GM13976 (cell line): ENCODE measurements at regions not wholly inside any gene's neighbourhood (a gene's known extent, or its start where the extent isn't known, plus 50 kb on each side); places are given as distances from the start of the nearest gene placed in this dataset.

Source experiments
- DNase-seq: peaks from one replicate; pipeline ENCODE4 v3.0.0; 2012; ENCODE audit warnings: low spot score
- in situ Hi-C: fragments of 300-500 bp; cut with MboI; formaldehyde crosslinking; loops from one replicate; pipeline ENCODE4 v1.12.0; 2022; ENCODE audit warnings: low sequenced_read_pairs, mixed read lengths, inconsistent platforms; ENCODE audit not compliant: unreplicated experiment
- TF ChIP-seq, protein P1 (sequence below): IDR thresholded peaks from 2 replicates; pipeline ENCODE4 v1.5.1; 2012; ENCODE audit warnings: borderline replicate concordance, mild to moderate bottlenecking; ENCODE audit not compliant: insufficient read depth; ENCODE audit errors: extremely low read depth, missing control alignments, control extremely low read depth

GRCh38 chr1:221303623-221304022 lies 424.4 kb downstream of the HLX start:
- DNase-seq = no peak
- in situ Hi-C loops = no loop called here
- TF ChIP-seq, protein P1, sequence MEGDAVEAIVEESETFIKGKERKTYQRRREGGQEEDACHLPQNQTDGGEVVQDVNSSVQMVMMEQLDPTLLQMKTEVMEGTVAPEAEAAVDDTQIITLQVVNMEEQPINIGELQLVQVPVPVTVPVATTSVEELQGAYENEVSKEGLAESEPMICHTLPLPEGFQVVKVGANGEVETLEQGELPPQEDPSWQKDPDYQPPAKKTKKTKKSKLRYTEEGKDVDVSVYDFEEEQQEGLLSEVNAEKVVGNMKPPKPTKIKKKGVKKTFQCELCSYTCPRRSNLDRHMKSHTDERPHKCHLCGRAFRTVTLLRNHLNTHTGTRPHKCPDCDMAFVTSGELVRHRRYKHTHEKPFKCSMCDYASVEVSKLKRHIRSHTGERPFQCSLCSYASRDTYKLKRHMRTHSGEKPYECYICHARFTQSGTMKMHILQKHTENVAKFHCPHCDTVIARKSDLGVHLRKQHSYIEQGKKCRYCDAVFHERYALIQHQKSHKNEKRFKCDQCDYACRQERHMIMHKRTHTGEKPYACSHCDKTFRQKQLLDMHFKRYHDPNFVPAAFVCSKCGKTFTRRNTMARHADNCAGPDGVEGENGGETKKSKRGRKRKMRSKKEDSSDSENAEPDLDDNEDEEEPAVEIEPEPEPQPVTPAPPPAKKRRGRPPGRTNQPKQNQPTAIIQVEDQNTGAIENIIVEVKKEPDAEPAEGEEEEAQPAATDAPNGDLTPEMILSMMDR = no peak

- DNase-seq = no peak
- TF ChIP-seq, protein P1 = no peak
- in situ Hi-C loops = no loop called here
Observed at GRCh38 chr1:221306239-221306638, 427.0 kb downstream of the HLX start.

DNA sequence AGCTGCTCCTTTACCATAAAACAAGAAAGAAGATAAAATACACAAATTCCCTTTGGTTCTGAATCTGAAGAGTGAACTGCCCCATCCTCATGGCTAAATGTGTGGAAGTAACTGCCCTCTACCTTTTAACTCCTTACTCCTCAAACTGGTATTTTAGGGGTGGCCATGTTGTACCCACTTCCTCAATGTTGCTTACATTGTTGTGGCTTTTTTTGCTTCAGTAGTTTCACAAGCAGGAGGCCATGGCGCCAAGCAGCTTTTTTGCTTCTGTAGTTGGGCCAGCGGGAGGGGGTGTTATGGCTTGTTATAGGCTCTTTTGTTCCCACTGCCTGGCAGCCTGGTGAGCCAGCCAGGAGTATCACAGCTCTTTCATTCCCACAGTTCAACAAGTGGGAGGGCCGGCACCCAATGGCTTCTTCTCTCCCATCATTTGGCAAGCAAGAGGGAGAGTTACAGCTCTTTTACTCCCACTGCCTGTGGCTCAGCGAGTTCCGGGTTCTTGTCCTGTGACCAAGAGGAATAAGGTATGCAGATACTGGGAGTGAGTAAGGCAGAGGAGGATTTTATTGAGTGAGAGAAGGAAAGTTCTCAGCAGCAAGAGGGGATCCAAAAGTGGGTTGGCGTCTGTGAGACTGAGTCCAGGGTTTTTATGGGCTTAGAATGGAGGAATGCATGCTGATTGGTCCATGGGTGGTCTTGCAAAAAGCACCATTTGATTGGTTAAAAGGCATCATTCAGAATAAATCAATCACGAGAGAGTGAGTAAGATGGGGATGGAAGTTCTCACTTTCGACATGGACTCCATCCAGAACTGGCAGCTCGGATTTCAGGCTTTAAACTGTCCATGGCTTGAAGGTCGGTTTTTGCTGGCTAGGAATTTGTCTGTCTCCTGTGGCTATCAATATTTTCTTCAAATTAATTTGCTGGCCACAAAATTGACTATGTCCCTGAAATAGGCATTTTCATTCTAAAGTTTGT lies 429.6 kb downstream of the HLX start:
- DNase-seq = no peak
- in situ Hi-C loops = no loop called here
- TF ChIP-seq, protein P1 = no peak

GRCh38 chr1:221309723-221310122 lies 430.5 kb downstream of the HLX start:
- no peak for DNase-seq
- TF ChIP-seq, protein P1 = no peak
- in situ Hi-C loops = no loop called here

DNA sequence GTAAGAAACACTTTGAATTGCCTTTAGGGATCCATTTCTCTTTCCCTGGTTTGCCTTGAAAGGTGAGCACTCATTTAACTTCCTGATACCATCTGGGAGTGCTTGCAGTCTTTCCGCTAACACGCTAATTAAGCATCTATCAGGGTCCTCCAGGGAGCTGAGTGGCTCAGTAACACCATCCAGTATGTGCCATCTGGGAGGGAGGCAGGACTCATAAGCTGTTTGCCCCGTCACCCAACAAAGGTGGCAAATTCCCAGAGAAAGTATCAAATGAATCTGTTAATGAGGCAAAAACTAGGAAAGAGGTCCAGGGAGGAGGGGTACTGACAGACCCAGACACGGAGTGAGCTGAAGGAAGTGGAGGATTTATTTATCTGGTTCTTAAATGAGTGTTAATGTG lies 430.9 kb downstream of the HLX start:
- TF ChIP-seq, protein P1 = no peak
- in situ Hi-C loops = no loop called here
- no peak for DNase-seq

DNA sequence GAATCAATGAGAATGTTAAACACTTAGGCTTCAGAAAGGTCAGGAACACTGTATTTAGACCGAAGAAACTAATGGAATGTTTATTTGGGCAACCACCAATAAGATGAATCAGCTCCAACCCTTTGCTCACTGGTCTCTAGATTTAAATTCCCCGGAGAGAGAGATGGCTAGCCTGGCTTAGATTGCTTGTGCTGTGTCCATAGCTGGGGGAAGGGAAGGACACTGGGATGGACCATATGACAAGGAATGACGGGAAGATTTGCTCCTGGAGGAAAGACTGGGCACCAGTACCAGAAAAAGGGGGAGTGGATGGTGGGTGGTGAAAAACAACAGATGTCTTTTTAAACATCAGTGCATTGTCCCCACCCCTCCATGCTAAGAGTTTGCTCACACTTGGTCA lies 426.6 kb downstream of the DUSP10 start:
- no peak for DNase-seq
- in situ Hi-C loops = no loop called here
- TF ChIP-seq, protein P1 = no peak
